IPS-11a (cell line): ENCODE measurements at regions not wholly inside any gene's neighbourhood (a gene's known extent, or its start where the extent isn't known, plus 50 kb on each side); places are given as distances from the start of the nearest gene placed in this dataset.
"Not testable (repeated sequence)": the region's sequence is repeated elsewhere in the genome, so short reads cannot be mapped to it uniquely, and the experiment has no call there.

Experiments used
- H3K4me3 ChIP-seq: one replicate; pipeline ENCODE4 v1.5.1; 2013; ENCODE audit warnings: low read depth, low read length, control low read depth

DNA sequence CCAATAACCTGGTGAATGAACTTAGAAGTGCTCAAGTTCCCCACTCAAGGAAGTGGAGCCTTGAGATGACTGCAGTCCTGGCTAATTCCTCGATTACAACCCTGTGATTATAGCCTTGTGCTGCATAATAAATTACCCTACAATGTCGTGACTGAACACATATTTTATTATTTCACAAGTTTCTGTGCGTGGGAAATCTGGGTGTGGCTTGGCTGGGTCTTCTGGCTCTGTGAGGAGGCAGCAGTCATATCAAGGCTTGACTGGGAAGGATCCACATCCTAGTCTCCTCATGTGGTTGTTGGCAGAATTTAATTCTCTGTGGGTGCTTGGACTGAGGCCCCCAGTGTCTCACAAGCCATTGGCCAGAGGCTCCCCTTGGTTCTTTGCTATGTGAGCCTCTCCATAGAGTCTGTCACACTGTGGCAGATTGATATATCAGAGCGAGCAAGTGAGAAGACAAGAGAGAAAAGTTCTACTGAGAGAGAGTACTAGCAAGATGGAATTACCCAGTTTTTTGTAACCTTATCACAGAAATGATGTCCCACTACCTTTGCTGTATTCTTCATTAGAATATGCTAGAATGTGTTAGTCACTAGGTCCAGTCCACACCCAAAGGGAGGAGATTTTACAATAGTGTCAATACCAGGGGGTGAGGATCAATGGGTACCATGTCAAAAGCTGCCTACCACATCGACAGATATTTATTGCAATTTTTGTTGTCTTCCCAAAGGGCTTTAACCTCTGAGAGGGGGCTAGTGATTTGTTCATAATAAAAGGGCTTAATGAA lies 102.8 kb upstream of the TBC1D5 start:
- no peak overlapping the region for H3K4me3 ChIP-seq

GRCh38 chr3:17844236-17844635 lies 101.8 kb upstream of the TBC1D5 start:
- no peak overlapping the region for H3K4me3 ChIP-seq

DNA sequence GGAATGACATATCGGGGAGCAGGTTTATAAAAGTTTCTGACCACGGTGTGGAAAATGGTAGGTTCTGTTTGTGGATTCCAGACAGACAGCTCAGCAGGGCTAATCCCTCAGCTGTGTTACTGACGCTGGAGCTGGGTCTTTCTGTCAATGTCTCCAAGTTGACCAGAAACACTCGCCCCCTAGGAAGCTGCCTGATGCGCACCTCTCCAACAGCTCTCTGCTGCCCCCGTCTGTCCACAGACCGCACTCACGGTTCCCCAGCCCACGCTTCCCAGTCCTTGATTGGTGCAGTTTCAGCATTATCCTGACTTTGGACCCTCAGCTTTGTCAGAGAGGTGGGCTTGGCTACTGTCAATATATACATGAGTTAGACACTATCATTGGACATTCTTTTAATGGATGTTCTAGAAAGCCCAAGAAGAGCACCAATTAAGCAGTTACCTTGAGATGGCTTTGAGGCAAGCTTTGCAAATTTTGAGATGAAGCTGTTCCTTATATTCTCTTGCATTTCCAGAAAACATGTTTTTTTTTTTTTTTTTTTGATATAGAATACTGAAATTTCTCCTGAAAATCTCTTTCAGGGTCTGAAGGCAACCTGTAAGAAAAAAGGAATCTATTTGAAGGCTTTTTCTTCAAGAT lies 98.9 kb upstream of the TBC1D5 start:
- H3K4me3 ChIP-seq: no peak overlapping the region

DNA sequence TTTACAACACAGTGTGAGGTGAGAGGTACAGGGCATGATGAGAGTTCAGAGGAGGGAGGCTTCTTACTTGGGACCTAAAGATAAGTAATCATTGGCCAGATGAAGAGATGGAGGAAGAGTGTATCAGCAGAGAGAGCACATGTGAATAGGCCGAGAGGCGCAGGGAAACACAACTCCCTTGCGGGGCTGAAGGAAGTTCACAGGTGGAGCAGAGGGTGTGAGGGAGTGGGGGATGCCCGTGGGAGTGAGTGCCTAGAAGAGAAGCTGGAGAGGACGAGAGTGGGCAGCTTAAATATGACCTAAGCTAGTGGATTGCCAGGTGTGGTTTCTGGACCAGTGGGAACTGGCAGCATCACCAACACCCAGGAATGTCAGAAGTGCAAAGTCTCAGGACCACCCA lies 98.2 kb upstream of the TBC1D5 start:
- no peak overlapping the region for H3K4me3 ChIP-seq

DNA sequence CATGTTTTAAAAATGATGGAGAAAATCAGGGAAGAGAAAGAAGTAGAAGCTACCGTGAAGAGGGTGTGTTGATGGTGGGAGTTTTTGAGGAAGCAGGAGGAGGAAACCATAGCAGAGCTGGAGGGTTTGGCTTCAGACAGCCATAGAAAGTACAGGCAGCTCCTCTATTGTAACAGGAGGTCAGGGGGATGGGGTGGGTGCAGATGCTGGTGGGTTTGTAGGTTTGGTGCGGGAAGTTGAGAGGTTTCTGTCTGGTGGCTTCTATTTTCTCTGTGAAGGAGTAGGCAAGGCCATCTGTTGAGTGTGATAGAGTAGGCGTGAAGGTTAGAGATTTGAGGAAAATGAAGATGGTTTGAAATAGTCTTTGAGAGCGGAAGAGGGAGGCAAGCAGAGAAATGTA lies 97.7 kb upstream of the TBC1D5 start:
- H3K4me3 ChIP-seq: no peak overlapping the region

DNA sequence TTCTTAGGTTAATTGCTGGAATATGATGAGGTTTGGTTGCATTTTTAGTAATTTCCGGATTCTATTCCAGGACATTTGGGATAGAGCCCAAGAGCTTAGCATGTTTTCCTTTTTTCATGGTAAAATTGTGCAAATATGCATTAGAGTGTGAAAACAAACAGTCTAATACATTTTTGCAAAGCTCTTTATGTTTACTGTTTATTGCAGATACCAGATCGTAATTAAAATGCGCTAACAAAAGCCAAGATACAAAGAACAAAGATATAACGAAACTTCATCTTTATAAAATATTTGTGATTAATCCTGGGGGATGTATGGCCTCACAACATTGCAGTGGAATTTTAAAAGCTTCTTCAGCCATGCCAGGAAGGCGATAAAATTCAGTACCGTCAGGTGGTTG lies 94.5 kb upstream of the TBC1D5 start:
- no peak overlapping the region for H3K4me3 ChIP-seq

DNA sequence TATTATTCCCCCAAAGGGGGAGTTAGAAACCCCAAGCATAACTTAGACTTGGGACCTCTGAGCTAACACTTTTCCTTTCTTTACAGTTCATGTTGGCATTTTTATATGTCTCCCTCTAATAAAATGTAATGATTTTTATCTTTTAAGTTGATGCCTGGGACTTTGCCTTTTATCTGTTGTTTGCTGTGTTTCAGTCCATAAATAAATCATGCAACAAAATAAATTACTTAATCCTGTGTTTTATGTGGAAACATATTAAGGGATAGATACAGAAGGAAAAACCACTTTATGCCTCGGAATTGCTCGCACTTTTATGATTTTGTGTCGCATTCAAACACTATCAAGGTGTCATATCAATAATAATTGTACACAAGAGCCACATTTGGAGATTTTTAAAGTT lies 93.7 kb upstream of the TBC1D5 start:
- no peak overlapping the region for H3K4me3 ChIP-seq

DNA sequence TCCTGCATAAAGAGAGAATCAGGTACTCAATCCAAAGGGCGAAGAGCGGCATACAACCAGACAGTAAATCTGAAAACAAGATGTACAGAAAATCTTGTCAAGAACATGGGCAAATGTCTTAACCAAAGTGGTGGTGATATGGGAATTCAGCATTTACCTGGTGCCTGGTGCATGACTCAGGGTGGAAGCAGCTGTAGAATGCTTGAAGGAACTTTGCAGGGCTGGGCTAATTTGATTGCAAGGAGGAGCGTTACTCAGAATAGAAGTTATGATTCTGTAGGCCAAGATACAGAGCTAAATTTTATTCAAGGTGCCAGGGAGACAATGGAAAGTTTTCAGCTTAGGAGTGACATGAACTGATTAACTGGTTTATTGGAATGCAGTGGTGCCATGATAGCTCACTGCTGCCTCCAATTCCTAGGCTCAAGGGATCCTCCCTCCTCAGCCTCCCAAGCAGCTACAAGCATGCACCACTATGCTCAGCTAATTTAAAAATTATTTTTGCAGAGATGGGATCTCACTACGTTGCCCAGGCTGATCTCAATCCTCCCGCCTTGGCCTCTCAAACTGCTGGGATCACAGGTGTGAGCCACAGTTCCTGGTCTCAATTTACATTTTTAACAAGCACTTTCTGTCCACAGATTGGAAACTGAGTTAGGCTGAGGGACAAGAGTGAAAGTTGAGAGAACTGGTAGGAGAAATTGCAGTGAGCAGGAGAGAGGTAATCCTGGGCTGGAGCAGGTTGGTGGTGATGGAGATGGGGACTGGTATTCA lies 91.5 kb upstream of the TBC1D5 start:
- no peak overlapping the region for H3K4me3 ChIP-seq

- H3K4me3 ChIP-seq: no peak overlapping the region
Measured at GRCh38 chr3:17832016-17832415, 89.6 kb upstream of the TBC1D5 start.

DNA sequence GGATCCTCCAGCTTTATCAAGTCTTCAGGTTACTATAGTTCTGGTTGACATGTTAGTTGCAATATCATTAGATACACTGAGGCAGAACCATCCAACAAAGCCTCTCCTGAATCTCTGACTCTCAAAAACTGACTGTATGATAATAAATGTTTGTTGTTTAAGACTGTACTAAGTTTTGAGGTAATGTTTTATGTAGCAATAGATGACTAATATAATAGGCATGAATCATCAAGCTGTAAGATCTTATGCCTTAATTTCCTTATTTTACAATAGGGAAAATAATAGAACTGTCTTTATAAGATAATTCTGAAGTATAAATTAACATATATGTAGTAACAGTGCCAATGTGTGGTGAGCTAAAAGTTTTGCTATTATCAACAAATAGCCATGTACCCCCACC lies 88.9 kb upstream of the TBC1D5 start:
- no peak overlapping the region for H3K4me3 ChIP-seq

DNA sequence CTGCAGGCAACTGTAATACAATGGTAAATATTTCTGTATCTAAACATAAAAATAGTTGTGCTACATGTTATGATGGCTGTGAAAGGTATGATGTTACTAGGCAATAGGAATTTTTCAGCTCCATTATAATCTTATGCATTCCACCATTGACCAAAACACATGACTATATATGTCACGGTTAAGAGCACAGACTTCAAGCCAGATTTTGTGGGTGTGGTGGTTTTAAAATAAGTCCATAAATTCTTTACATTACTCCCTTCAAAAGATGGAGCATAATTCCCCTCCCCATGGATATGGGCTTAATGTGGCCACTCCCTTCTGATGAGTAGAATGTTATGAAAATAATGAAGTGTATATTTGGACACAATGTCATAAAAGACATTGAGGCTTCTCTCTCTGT lies 88.4 kb upstream of the TBC1D5 start:
- H3K4me3 ChIP-seq: no peak overlapping the region

DNA sequence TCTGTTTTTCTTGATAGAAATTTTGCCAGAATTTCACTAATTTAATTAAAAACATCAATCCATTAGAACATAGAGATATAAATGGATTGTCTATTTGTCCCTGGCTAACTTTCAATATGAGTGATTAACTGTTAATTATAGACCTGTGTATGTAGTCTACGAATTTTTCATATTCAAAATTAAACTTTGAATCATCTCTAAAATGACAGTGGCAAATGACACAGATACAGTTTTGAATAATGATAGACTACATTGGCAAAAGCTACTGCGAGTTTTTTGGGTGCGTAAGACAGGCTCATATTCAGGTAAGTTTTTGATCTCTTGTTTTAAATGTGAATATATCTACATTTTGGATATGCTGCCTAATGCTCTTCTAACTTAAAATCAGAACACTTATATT lies 86.0 kb upstream of the TBC1D5 start:
- H3K4me3 ChIP-seq: no peak overlapping the region

DNA sequence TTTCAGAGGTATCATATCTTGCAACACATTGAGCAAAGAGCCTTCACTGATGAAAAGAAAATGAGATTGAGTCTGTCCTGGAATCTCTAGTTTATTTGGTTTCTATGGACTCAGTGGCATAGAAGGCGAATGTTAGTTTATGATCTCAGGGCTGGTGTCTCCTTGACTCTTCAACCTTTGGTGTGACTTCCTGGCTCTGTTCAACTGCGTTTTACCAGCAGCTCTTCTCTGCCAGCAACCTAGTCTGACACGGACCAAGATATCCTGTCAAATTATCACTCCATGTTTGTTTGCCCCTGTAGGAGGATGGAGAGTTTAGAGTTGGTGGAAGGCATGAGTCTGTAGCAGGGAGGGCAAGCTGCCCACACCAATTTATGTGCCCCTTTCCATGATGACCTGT lies 82.9 kb upstream of the TBC1D5 start:
- H3K4me3 ChIP-seq: no peak overlapping the region

- H3K4me3 ChIP-seq: no peak overlapping the region
Measured at GRCh38 chr3:17823816-17824215, 81.4 kb upstream of the TBC1D5 start.

GRCh38 chr3:17823036-17823435 lies 80.6 kb upstream of the TBC1D5 start:
- H3K4me3 ChIP-seq: no peak overlapping the region

DNA sequence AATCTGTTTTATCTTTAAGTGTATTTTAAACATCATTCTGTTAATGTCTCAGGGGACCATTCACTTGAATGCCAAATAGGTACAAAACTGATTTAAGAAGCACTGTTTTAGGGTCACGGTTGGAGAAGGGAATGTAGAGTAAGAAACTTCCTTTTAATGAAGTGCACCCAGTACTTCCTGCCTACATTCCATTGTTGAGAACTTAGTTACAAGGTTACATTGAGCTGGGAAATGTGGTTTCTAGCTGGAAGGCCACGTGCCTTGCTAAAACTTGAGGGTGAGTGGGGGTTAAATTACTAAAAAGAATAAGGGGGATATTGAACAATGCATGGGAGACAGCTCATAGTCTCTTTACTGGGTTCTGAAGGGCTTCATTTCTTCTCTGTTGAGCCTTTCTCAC lies 78.3 kb upstream of the TBC1D5 start:
- H3K4me3 ChIP-seq: no peak overlapping the region

- H3K4me3 ChIP-seq: no peak overlapping the region
Measured at GRCh38 chr3:17820275-17820674, 77.8 kb upstream of the TBC1D5 start.

GRCh38 chr3:17817973-17818372 lies 75.5 kb upstream of the TBC1D5 start:
- H3K4me3 ChIP-seq: not testable (repeated sequence)

DNA sequence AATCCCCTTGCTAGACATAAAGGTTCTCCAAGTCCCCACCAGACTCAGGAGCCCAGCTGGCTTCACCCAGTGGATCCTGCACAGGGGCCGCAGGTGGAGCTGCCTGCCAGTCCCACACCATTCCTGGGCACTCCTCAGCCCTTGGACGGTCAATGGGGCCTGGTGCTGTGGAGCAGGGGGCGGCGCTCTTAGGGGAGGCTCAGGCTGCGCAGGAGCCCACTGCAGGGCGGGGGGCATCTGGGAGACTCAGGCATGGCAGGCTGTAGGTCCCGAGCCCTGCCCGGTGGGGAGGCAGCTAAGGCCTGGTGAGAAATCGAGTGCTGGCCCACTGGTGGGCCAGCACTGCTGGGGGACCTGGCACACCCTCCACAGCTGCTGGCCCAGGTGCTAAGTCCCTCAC lies 75.1 kb upstream of the TBC1D5 start:
- no peak overlapping the region for H3K4me3 ChIP-seq

GRCh38 chr3:17816839-17817238 lies 74.4 kb upstream of the TBC1D5 start:
- not testable (repeated sequence) for H3K4me3 ChIP-seq

- H3K4me3 ChIP-seq: not testable (repeated sequence)
Measured at GRCh38 chr3:17812328-17812727, 69.9 kb upstream of the TBC1D5 start.

DNA sequence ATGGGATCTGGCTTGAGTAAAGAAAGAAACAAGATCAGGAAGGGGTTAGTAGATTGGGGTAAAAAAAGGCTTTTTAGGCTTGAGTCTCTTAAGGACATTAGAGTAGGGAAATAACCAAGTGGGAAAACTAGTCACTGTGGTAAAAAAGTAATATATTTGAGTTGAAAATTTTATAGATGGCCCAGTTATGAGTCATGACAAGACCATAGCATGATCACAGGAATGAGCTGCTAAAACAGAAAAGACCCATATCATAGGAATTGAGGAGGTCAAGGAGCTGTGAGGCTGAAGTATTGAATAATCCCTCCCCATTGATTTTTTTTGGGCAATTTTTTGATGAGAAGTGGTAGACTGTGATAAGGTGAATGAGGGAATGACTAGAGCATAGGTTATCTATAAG lies 69.2 kb upstream of the TBC1D5 start:
- no peak overlapping the region for H3K4me3 ChIP-seq
